Mesothelial cell of epicardium (in vitro differentiated cells): ENCODE measurements at regions not wholly inside any gene's neighbourhood (a gene's known extent, or its start where the extent isn't known, plus 50 kb on each side); places are given as distances from the start of the nearest gene placed in this dataset.

ENCODE experiments used
- DNase-seq, 2 experiments: peaks; one replicate each; pipeline ENCODE4 v3.0.0; 2021; ENCODE audit warnings: low spot score in 2 of 2; ENCODE audit not compliant: unreplicated experiment in 2 of 2
- H3K27ac Mint-ChIP-seq: 2 replicates; pipeline ENCODE4 v1.8.0; 2021; ENCODE audit warnings: mixed read lengths
- H3K27me3 Mint-ChIP-seq: 2 replicates; pipeline ENCODE4 v1.8.0; 2021; ENCODE audit warnings: low read depth, mixed read lengths
- H3K36me3 Mint-ChIP-seq: 2 replicates; pipeline ENCODE4 v1.8.0; 2021; ENCODE audit warnings: mixed read lengths
- H3K4me1 Mint-ChIP-seq: 2 replicates; pipeline ENCODE4 v1.8.0; 2021; ENCODE audit warnings: mixed read lengths
- H3K4me3 Mint-ChIP-seq: 2 replicates; pipeline ENCODE4 v1.8.0; 2021; ENCODE audit warnings: mild to moderate bottlenecking, moderate library complexity, mixed read lengths
- H3K9me3 Mint-ChIP-seq: 2 replicates; pipeline ENCODE4 v1.8.0; 2021; ENCODE audit warnings: mixed read lengths
- TF ChIP-seq, protein P1 (sequence below): fragments of 200-600 bp; sonication (generic); IDR thresholded peaks from one replicate; pipeline ENCODE4 v1.5.0; 2021; ENCODE audit warnings: antibody characterized with exemption; ENCODE audit not compliant: unreplicated experiment

GRCh38 chr11:43549624-43550023 is 130.9 kb upstream of the HSD17B12 start:
- Mint-ChIP-seq H3K9me3 (no peaks in the 10 kb centered on the region), H3K27me3 (peaks cover 81% of the 10 kb centered on the region), H3K36me3 (no peaks in the 10 kb centered on the region), H3K4me1 (peaks cover 2% of the 10 kb centered on the region), H3K27ac (no peak overlapping the region), H3K4me3 (no peak overlapping the region)
- DNase-seq = no peak
- TF ChIP-seq, protein P1, sequence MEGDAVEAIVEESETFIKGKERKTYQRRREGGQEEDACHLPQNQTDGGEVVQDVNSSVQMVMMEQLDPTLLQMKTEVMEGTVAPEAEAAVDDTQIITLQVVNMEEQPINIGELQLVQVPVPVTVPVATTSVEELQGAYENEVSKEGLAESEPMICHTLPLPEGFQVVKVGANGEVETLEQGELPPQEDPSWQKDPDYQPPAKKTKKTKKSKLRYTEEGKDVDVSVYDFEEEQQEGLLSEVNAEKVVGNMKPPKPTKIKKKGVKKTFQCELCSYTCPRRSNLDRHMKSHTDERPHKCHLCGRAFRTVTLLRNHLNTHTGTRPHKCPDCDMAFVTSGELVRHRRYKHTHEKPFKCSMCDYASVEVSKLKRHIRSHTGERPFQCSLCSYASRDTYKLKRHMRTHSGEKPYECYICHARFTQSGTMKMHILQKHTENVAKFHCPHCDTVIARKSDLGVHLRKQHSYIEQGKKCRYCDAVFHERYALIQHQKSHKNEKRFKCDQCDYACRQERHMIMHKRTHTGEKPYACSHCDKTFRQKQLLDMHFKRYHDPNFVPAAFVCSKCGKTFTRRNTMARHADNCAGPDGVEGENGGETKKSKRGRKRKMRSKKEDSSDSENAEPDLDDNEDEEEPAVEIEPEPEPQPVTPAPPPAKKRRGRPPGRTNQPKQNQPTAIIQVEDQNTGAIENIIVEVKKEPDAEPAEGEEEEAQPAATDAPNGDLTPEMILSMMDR = no peak

GRCh38 chr11:43550714-43551113 is 129.8 kb upstream of the HSD17B12 start:
- Mint-ChIP-seq H3K4me1 (peaks cover 2% of the 10 kb centered on the region), H3K4me3 (no peak overlapping the region), H3K27ac (no peak overlapping the region), H3K36me3 (no peaks in the 10 kb centered on the region), H3K9me3 (no peaks in the 10 kb centered on the region), H3K27me3 (peaks cover 81% of the 10 kb centered on the region)
- TF ChIP-seq, protein P1 = no peak
- no peak for DNase-seq

DNA sequence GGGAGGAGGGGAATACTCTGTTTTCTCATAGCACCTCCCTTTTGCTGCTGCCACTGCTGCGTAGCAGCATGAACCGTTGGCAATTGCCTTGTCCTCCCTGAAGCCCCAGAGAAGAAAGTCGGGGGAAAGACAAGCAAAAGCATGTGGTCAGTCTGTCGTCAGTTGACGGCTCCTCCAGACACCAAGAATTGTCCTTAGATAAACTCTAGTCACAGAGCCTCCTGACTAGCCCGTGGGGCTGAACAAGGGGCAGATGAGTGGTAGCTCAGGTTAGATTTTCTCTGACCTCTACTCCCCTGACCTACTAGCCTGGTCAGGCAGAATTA is 126.4 kb upstream of the HSD17B12 start:
- Mint-ChIP-seq H3K4me3 (no peak overlapping the region), H3K4me1 (peaks cover 27% of the 10 kb centered on the region), H3K36me3 (no peaks in the 10 kb centered on the region), H3K27ac (no peak overlapping the region), H3K27me3 (peaks cover 87% of the 10 kb centered on the region), H3K9me3 (no peaks in the 10 kb centered on the region)
- TF ChIP-seq, protein P1 = no peak
- DNase-seq = no peak

DNA sequence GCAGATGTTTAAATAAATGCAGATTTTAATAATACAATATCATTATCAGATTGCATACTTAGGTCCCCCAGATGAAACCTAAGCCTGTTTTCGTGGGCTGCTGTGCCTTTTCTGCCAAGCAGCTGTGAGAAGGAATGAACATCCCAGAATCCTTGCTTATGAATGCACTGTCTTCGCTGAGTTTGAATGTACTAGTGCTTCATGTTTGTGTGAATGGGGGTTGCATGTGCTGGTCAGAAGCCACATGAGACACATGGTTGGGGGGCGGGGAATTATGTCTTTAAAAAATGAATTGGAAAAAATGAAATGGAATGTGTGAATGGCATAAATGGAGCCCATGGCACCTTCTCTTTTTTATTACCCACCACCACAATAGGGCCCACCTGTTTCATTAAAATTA is 125.4 kb upstream of the HSD17B12 start:
- Mint-ChIP-seq H3K36me3 (no peaks in the 10 kb centered on the region), H3K4me1 (peaks cover 29% of the 10 kb centered on the region), H3K9me3 (no peaks in the 10 kb centered on the region), H3K27me3 (peaks cover 85% of the 10 kb centered on the region), H3K27ac (no peak overlapping the region), H3K4me3 (no peak overlapping the region)
- TF ChIP-seq, protein P1 = no peak
- DNase-seq = no peak

DNA sequence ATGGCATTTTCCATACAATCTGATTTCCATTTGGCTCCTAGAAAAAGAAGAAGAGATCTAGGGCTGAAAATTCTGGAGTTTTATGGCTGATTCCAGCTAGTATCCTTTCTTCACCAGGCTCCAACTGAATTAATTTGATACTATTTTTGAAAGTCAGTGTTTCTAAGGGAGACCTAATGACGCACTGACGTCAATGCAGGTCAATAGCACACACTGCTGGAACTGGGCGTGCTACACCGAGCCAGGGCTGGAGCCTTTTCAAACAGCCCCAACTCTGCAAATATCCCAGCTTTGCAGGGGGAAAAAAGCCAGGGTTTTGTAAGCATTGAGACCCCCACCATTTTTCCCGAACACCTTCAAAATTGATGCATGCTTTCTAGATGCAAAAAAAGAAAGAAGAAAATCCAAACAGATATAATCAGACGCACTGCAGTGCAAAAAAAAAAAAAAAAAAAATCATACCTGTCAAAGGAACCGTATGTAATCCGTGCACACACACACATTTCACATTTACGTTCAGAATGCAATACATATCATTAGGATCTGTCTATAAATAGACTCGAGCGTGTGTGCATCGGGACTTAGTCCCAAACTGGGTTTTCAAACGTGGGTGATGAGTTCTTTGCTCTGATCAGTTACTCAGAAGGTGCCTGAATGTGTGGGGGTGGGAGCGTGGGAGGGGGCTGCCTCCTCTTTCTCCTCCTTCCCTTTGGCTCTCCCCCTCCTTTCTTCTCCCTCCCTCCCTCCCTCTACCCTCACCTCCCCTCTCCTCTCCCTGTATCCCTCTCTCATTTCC is 124.5 kb upstream of the HSD17B12 start:
- Mint-ChIP-seq H3K9me3 (no peaks in the 10 kb centered on the region), H3K4me3 (no peak overlapping the region), H3K36me3 (no peaks in the 10 kb centered on the region), H3K27ac (no peak overlapping the region), H3K4me1 (peaks cover 29% of the 10 kb centered on the region), H3K27me3 (peaks cover 86% of the 10 kb centered on the region)
- DNase-seq = no peak
- TF ChIP-seq, protein P1 = no peak
